ENCODE measurements at regions not wholly inside any gene's neighbourhood (a gene's known extent, or its start where the extent isn't known, plus 50 kb on each side); places are given as distances from the start of the nearest gene placed in this dataset.

- DNase-seq (ENCODE audit: low read depth), result no peak
- TF ChIP-seq CTCF (conservative IDR thresholded peaks at IDR 0.05; ENCODE audit: low read depth, low read length), result no peak
- no peak overlapping the region for H3K4me3 ChIP-seq (ENCODE audit: low read length)
Measured at GRCh38 chr1:234760303-234760723, 150.3 kb upstream of the IRF2BP2 start.

GRCh38 chr1:234759888-234760287 is 149.9 kb upstream of the IRF2BP2 start:
- no peak overlapping the region for H3K4me3 ChIP-seq (ENCODE audit: low read length)
- no peak for TF ChIP-seq CTCF (conservative IDR thresholded peaks at IDR 0.05; ENCODE audit: low read depth, low read length)
- no peak for DNase-seq (ENCODE audit: low read depth)

GRCh38 chr1:234758851-234759250 is 148.9 kb upstream of the IRF2BP2 start:
- H3K4me3 ChIP-seq (ENCODE audit: low read length), result no peak overlapping the region
- no peak for DNase-seq (ENCODE audit: low read depth)
- no peak for TF ChIP-seq CTCF (conservative IDR thresholded peaks at IDR 0.05; ENCODE audit: low read depth, low read length)

- no peak overlapping the region for H3K4me3 ChIP-seq (ENCODE audit: low read length)
- no peak for DNase-seq (ENCODE audit: low read depth)
- no peak for TF ChIP-seq CTCF (conservative IDR thresholded peaks at IDR 0.05; ENCODE audit: low read depth, low read length)
Measured at GRCh38 chr1:234756857-234757256, 146.9 kb upstream of the IRF2BP2 start.

DNA sequence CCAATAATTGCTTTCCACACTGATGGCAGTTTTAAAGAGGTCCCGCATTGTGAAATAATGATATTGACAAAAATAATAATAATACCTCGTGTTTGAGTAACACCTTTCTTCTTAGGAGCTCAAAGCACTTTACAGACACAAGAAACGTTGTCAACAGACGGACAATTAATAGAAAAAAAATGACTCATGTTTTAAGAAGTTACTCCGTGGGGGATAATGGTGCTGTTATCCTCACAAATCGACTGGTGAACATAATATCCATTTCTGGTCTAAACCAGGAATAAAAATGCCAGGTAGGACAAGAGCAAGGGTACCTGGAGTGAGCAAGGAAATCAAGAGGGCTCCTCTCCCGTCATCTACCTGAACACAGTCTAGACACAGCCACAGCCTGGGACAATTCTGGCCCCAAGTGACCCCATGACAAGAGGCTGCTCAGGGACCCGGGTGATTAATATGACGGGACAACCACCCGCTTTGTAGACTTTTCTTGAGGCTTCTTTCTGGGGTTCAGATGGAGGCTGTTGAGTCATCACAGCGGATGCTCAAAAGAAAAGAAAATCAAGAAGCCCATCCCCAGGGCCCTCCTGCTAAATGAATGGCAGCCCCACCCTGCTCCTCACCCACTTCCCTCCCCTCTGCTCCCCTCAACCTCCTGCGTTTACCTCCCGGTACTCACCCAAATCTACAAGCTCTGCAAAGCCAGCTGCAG is 146.2 kb upstream of the IRF2BP2 start:
- no peak overlapping the region for H3K4me3 ChIP-seq (ENCODE audit: low read length)
- no peak for TF ChIP-seq CTCF (conservative IDR thresholded peaks at IDR 0.05; ENCODE audit: low read depth, low read length)
- DNase-seq (ENCODE audit: low read depth), result no peak

- DNase-seq (ENCODE audit: low read depth), result no peak
- no peak overlapping the region for H3K4me3 ChIP-seq (ENCODE audit: low read length)
- TF ChIP-seq CTCF (conservative IDR thresholded peaks at IDR 0.05; ENCODE audit: low read depth, low read length), result no peak
Measured at GRCh38 chr1:234755449-234755863, 145.5 kb upstream of the IRF2BP2 start.

DNA sequence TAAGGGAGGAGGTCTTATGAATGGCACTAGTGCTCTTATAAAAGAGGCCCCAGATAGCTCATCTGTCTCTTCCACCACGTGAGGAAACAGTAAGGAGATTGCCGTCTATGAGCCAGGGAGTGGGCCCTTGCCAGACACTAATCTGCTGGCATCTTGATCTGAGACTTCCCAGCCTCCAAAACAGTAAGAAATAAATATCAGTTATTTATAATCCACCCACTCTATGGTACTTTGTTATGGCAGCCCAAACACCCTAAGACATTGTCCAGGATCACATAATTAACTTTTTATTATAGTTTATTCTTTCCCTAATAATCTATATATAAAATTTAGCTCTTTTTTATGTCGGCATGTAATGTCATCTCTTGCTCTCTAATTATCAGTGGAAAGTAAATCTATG is 144.0 kb upstream of the IRF2BP2 start:
- DNase-seq (ENCODE audit: low read depth), result no peak
- no peak for TF ChIP-seq CTCF (conservative IDR thresholded peaks at IDR 0.05; ENCODE audit: low read depth, low read length)
- no peak overlapping the region for H3K4me3 ChIP-seq (ENCODE audit: low read length)

Measured in retinal pigment epithelial cell (primary cell).